Dermis microvascular lymphatic vessel endothelial cell (primary cell): ENCODE measurements at regions not wholly inside any gene's neighbourhood (a gene's known extent, or its start where the extent isn't known, plus 50 kb on each side); places are given as distances from the start of the nearest gene placed in this dataset.

Experiments used
- DNase-seq, 2 donors: peaks; one replicate each; pipeline versions ENCODE4 v3.0.0 to v3.0.0-alpha.2; 2010; ENCODE audit warnings: low read depth in 2 of 2

- DNase-seq, result no peak
Measured at GRCh38 chr6:120632975-120633374, 701.3 kb downstream of the TBC1D32 start.

GRCh38 chr6:120627612-120628011 lies 706.7 kb downstream of the TBC1D32 start:
- no peak for DNase-seq

GRCh38 chr6:120622127-120622631 lies 712.1 kb downstream of the TBC1D32 start:
- no peak for DNase-seq

- DNase-seq, result no peak
Measured at GRCh38 chr6:120620900-120621299, 713.4 kb downstream of the TBC1D32 start.

GRCh38 chr6:120615238-120615637 lies 719.0 kb downstream of the TBC1D32 start:
- DNase-seq, result no peak

- no peak for DNase-seq
Measured at GRCh38 chr6:120614723-120615122, 719.6 kb downstream of the TBC1D32 start.

GRCh38 chr6:120608826-120609225 lies 725.5 kb downstream of the TBC1D32 start:
- DNase-seq, result no peak

- no peak for DNase-seq
Measured at GRCh38 chr6:120606743-120607142, 727.5 kb downstream of the TBC1D32 start.

- DNase-seq, result no peak
Measured at GRCh38 chr6:120604510-120604909, 729.8 kb downstream of the TBC1D32 start.

- no peak for DNase-seq
Measured at GRCh38 chr6:120590611-120591010, 743.7 kb downstream of the TBC1D32 start.

GRCh38 chr6:120588424-120588823 lies 745.9 kb downstream of the TBC1D32 start:
- no peak for DNase-seq

GRCh38 chr6:120587381-120587780 lies 746.9 kb downstream of the TBC1D32 start:
- DNase-seq, result no peak

GRCh38 chr6:120584111-120584760 lies 750.0 kb downstream of the TBC1D32 start:
- DNase-seq, result no peak

- no peak for DNase-seq
Measured at GRCh38 chr6:120576061-120576460, 758.2 kb downstream of the TBC1D32 start.

GRCh38 chr6:120569714-120570113 lies 764.6 kb downstream of the TBC1D32 start:
- no peak for DNase-seq

- no peak for DNase-seq
Measured at GRCh38 chr6:120564779-120565178, 769.5 kb downstream of the TBC1D32 start.

- no peak for DNase-seq
Measured at GRCh38 chr6:120558294-120558693, 776.0 kb downstream of the TBC1D32 start.

GRCh38 chr6:120557554-120557953 lies 776.7 kb downstream of the TBC1D32 start:
- DNase-seq, result no peak

- DNase-seq, result no peak
Measured at GRCh38 chr6:120556491-120556890, 777.8 kb downstream of the TBC1D32 start.

GRCh38 chr6:120553353-120553752 lies 780.9 kb downstream of the TBC1D32 start:
- no peak for DNase-seq

- no peak for DNase-seq
Measured at GRCh38 chr6:120545353-120545752, 788.9 kb downstream of the TBC1D32 start.

GRCh38 chr6:120534954-120535353 lies 799.3 kb downstream of the TBC1D32 start:
- no peak for DNase-seq

- no peak for DNase-seq
Measured at GRCh38 chr6:120526576-120526975, 807.7 kb downstream of the TBC1D32 start.

GRCh38 chr6:120514544-120514943 lies 819.7 kb downstream of the TBC1D32 start:
- no peak for DNase-seq
